SK-N-SH (cell line): ENCODE measurements at regions not wholly inside any gene's neighbourhood (a gene's known extent, or its start where the extent isn't known, plus 50 kb on each side); places are given as distances from the start of the nearest gene placed in this dataset.

Experiments
- CTCF ChIA-PET: fragments of 300-600, 350-600 bp; formaldehyde crosslinking; extraction: SDS; loops from one replicate; lab custom pipeline; 2021; lab: Yijun Ruan, JAX
- POLR2A ChIA-PET: fragments of 350-600 bp; sonication (Branson Sonifier 250); formaldehyde crosslinking; extraction: SDS; loops from one replicate; lab custom pipeline; 2020; ENCODE audit warnings: antibody characterized with exemption, inconsistent platforms; lab: Yijun Ruan, JAX
- DNase-seq: peaks from one replicate; pipeline ENCODE4 v3.0.0; 2012
- H2AFZ ChIP-seq: fragments of 200-600 bp; sonication (generic); 2 replicates; pipeline ENCODE4 v1.8.1; 2016; ENCODE audit warnings: antibody characterized with exemption, mild to moderate bottlenecking, low read depth
- H3F3A ChIP-seq: fragments of 200-600 bp; sonication (generic); replicated peaks from 2 replicates; pipeline ENCODE3; 2016; ENCODE audit warnings: antibody characterized with exemption, mild to moderate bottlenecking; ENCODE audit not compliant: insufficient read depth
- H3K27ac ChIP-seq, 2 experiments: fragments of 200-500 bp in 1 of 2; fragments of 200-600 bp in 1 of 2; sonication (Bioruptor generic) in 1 of 2; sonication (generic), shearing (Covaris generic) in 1 of 2; 2 replicates each; pipeline versions ENCODE4 v1.5.1 to v1.6.1; 2014 to 2016; ENCODE audit warnings: low read depth in 2 of 2, inconsistent platforms in 1 of 2, low read length in 1 of 2, mild to moderate bottlenecking in 1 of 2, mixed read lengths in 1 of 2
- H3K27me3 ChIP-seq: fragments of 200-600 bp; sonication (generic), shearing (Covaris generic); 2 replicates; pipeline ENCODE4 v1.6.1; 2016; ENCODE audit warnings: mixed run types; ENCODE audit not compliant: insufficient read depth
- H3K36me3 ChIP-seq, 2 experiments: fragments of 200-500 bp in 1 of 2; fragments of 200-600 bp in 1 of 2; sonication (Bioruptor generic) in 1 of 2; sonication (generic) in 1 of 2; replicated peaks in 1 of 2; 2 replicates each; pipeline versions ENCODE3 to v1.5.1; 2014 to 2016; ENCODE audit warnings: low read length in 1 of 2, mild to moderate bottlenecking in 1 of 2; ENCODE audit not compliant: insufficient read depth in 2 of 2, control insufficient read depth in 1 of 2
- H3K4me1 ChIP-seq, 2 experiments: fragments of 200-500 bp in 1 of 2; fragments of 200-600 bp in 1 of 2; sonication (Bioruptor generic) in 1 of 2; sonication (generic), shearing (Covaris generic) in 1 of 2; 2 replicates each; pipeline versions ENCODE4 v1.5.1 to v1.6.1; 2014 to 2016; ENCODE audit warnings: low read depth in 1 of 2, low read length in 1 of 2, mixed run types in 1 of 2; ENCODE audit not compliant: insufficient read depth in 2 of 2, control insufficient read depth in 1 of 2
- H3K4me2 ChIP-seq: fragments of 200-600 bp; sonication (generic), shearing (Covaris generic); 2 replicates; pipeline ENCODE4 v1.6.1; 2017; ENCODE audit warnings: mixed run types
- H3K4me3 ChIP-seq, 2 experiments: fragments of 200-500 bp in 1 of 2; fragments of 200-600 bp in 1 of 2; sonication (Bioruptor generic) in 1 of 2; sonication (generic), shearing (Covaris generic) in 1 of 2; 2 replicates each; pipeline versions ENCODE4 v1.5.1 to v1.8.1; 2014 to 2016; ENCODE audit warnings: low read depth in 2 of 2, inconsistent platforms in 1 of 2, low read length in 1 of 2, mild to moderate bottlenecking in 1 of 2, mixed read lengths in 1 of 2, moderate library complexity in 1 of 2
- H3K79me2 ChIP-seq: fragments of 200-600 bp; sonication (generic); 2 replicates; pipeline ENCODE4 v1.8.1; 2017; ENCODE audit warnings: mild to moderate bottlenecking; ENCODE audit not compliant: insufficient read depth
- H3K9ac ChIP-seq: fragments of 200-600 bp; sonication (generic); 2 replicates; pipeline ENCODE4 v1.6.1; 2017; ENCODE audit warnings: mixed run types
- H3K9me2 ChIP-seq: fragments of 200-600 bp; sonication (generic); 2 replicates; pipeline ENCODE4 v1.6.1; 2017; ENCODE audit warnings: mixed run types
- H3K9me3 ChIP-seq: fragments of 200-600 bp; sonication (generic); 2 replicates; pipeline ENCODE4 v1.6.1; 2017; ENCODE audit warnings: mixed run types, mild to moderate bottlenecking, moderate library complexity
- H4K20me1 ChIP-seq: fragments of 200-600 bp; sonication (generic); 2 replicates; pipeline ENCODE4 v1.6.1; 2017; ENCODE audit warnings: mild to moderate bottlenecking, mixed run types; ENCODE audit not compliant: insufficient read depth
- CHD2 ChIP-seq: fragments of 150-350 bp; IDR thresholded peaks from 2 replicates; pipeline ENCODE4 v1.6.1; 2018; ENCODE audit warnings: low read length; ENCODE audit not compliant: partially characterized antibody
- ELF1 ChIP-seq: IDR thresholded peaks from 2 replicates; pipeline ENCODE4 v1.4.0; 2012
- FOSL2 ChIP-seq: IDR thresholded peaks from 2 replicates; pipeline ENCODE4 v1.4.0; 2012; ENCODE audit warnings: low read depth, mild to moderate bottlenecking, moderate library complexity, borderline replicate concordance
- IRF3 ChIP-seq: fragments of 150-350 bp; IDR thresholded peaks from 2 replicates; pipeline ENCODE4 v1.6.1; 2016; ENCODE audit warnings: mild to moderate bottlenecking, low read depth, low read length
- MEF2A ChIP-seq: IDR thresholded peaks from 2 replicates; pipeline ENCODE4 v1.4.0; 2012; ENCODE audit warnings: low read depth, borderline replicate concordance
- NFIC ChIP-seq: IDR thresholded peaks from 2 replicates; pipeline ENCODE4 v1.4.0; 2012; ENCODE audit warnings: borderline replicate concordance
- NRF1 ChIP-seq: IDR thresholded peaks from 2 replicates; pipeline ENCODE4 v1.6.1; 2012; ENCODE audit warnings: low read depth, mild to moderate bottlenecking, low read length
- RXRA ChIP-seq: IDR thresholded peaks from 2 replicates; pipeline ENCODE4 v1.4.0; 2012; ENCODE audit warnings: low read depth, mild to moderate bottlenecking, borderline replicate concordance
- SIN3A ChIP-seq: IDR thresholded peaks from 2 replicates; pipeline ENCODE4 v1.6.1; 2012; ENCODE audit warnings: low read depth, mild to moderate bottlenecking, low read length, moderate library complexity, borderline replicate concordance
- TAF1 ChIP-seq: IDR thresholded peaks from 2 replicates; pipeline ENCODE4 v1.6.1; 2012; ENCODE audit warnings: low read depth, mild to moderate bottlenecking, low read length, moderate library complexity, borderline replicate concordance
- TCF12 ChIP-seq: IDR thresholded peaks from 2 replicates; pipeline ENCODE4 v1.4.0; 2012
- YY1 ChIP-seq: IDR thresholded peaks from 2 replicates; pipeline ENCODE4 v1.4.0; 2012; ENCODE audit warnings: low read depth, mild to moderate bottlenecking
- WGBS: methylation state at CpG from one replicate; pipeline ENCODE4 v1.1.6; 2017; ENCODE audit warnings: low lambda C conversion rate; 5-methylcytosine and 5-hydroxymethylcytosine counted together
- TF ChIP-seq, protein P1 (sequence below): IDR thresholded peaks from 2 replicates; pipeline ENCODE4 v1.4.0; 2012; ENCODE audit warnings: low read depth, borderline replicate concordance
- TF ChIP-seq, protein P2 (sequence below): IDR thresholded peaks from 2 replicates; pipeline ENCODE4 v1.6.1; 2012; ENCODE audit warnings: mild to moderate bottlenecking, low read depth, low read length, moderate library complexity

DNA sequence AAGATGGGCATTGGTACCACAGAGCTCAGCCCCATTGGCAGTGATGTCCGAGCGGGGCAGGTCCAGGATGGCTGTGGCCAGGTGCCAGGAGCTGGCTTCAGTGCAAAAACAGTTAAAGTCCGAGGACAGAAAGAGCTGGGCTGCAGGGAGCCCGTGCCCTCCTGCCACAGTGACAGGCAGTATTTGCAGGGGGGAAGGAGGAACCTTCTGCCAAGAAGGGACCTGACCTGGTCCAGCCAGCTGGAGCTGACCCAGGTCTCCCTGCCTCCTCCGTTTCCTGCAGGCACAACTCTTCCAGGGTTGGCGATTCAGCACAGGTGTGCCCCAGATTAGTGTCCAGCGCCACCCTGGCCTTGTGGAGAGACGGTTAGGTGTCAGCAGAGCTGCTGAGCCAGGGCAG lies 199.0 kb downstream of the ENGASE start:
- H3F3A ChIP-seq: no peaks in the 10 kb centered on the region
- no peaks in the 10 kb centered on the region for H3K9me2 ChIP-seq
- no peak for DNase-seq
- no peak overlapping the region for H3K27ac ChIP-seq
- H3K36me3 ChIP-seq: no peaks in the 10 kb centered on the region
- H3K27me3 ChIP-seq: 0 out of 2 replicates have a peak, but pooled peaks cover 9% of the 10 kb centered on the region
- no peaks in the 10 kb centered on the region for H3K79me2 ChIP-seq
- no peak overlapping the region for H3K4me3 ChIP-seq
- TF ChIP-seq, protein P1, sequence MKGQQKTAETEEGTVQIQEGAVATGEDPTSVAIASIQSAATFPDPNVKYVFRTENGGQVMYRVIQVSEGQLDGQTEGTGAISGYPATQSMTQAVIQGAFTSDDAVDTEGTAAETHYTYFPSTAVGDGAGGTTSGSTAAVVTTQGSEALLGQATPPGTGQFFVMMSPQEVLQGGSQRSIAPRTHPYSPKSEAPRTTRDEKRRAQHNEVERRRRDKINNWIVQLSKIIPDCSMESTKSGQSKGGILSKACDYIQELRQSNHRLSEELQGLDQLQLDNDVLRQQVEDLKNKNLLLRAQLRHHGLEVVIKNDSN: no peak
- TF ChIP-seq RXRA (no peak), FOSL2 (no peak), TCF12 (no peak), IRF3 (no peak), ELF1 (no peak), MEF2A (no peak), NRF1 (no peak), SIN3A (no peak), CHD2 (no peak), TAF1 (no peak), YY1 (no peak), NFIC (no peak)
- TF ChIP-seq, protein P2, sequence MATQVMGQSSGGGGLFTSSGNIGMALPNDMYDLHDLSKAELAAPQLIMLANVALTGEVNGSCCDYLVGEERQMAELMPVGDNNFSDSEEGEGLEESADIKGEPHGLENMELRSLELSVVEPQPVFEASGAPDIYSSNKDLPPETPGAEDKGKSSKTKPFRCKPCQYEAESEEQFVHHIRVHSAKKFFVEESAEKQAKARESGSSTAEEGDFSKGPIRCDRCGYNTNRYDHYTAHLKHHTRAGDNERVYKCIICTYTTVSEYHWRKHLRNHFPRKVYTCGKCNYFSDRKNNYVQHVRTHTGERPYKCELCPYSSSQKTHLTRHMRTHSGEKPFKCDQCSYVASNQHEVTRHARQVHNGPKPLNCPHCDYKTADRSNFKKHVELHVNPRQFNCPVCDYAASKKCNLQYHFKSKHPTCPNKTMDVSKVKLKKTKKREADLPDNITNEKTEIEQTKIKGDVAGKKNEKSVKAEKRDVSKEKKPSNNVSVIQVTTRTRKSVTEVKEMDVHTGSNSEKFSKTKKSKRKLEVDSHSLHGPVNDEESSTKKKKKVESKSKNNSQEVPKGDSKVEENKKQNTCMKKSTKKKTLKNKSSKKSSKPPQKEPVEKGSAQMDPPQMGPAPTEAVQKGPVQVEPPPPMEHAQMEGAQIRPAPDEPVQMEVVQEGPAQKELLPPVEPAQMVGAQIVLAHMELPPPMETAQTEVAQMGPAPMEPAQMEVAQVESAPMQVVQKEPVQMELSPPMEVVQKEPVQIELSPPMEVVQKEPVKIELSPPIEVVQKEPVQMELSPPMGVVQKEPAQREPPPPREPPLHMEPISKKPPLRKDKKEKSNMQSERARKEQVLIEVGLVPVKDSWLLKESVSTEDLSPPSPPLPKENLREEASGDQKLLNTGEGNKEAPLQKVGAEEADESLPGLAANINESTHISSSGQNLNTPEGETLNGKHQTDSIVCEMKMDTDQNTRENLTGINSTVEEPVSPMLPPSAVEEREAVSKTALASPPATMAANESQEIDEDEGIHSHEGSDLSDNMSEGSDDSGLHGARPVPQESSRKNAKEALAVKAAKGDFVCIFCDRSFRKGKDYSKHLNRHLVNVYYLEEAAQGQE: no peak
- WGBS: 62% methylated on average over 7 of the region's 8 CpGs
- no peak overlapping the region for H3K4me2 ChIP-seq
- H3K4me1 ChIP-seq: peaks cover 0 to 47% of the 10 kb centered on the region in 2 experiments; a peak in 1 of 4 replicates
- CTCF ChIA-PET: interaction anchor here (1.1 to 13.3 kb wide), 8 partner anchors 12 to 280 kb away, joined by 3 to 149 read pairs (median 5); no protein-coding TSS in a partner anchor
- no peaks in the 10 kb centered on the region for H3K9me3 ChIP-seq
- POLR2A ChIA-PET: no interaction called here
- no peaks in the 10 kb centered on the region for H4K20me1 ChIP-seq
- H3K9ac ChIP-seq: no peak overlapping the region
- no peak overlapping the region for H2AFZ ChIP-seq
